Cardiac septum (tissue), 1 donor: ENCODE measurements at regions not wholly inside any gene's neighbourhood (a gene's known extent, or its start where the extent isn't known, plus 50 kb on each side); places are given as distances from the start of the nearest gene placed in this dataset.
"Not testable (repeated sequence)": the region's sequence is repeated elsewhere in the genome, so short reads cannot be mapped to it uniquely, and the experiment has no call there.

ENCODE experiments used
- DNase-seq: peaks from one replicate; pipeline ENCODE4 v3.0.0-alpha.2; 2020; ENCODE audit warnings: low spot score
- intact Hi-C: fragments of 100-400 bp; cut with DNase I; formaldehyde crosslinking; loops from one replicate; pipeline ENCODE4 v1.14.0; 2022
- donor health status: DM: no; HTN: no; CAD: no.

GRCh38 chr10:47711428-47711827 is 52.0 kb downstream of the SYT15B start:
- intact Hi-C loops, result not testable (repeated sequence)

GRCh38 chr10:47710443-47710842 is 52.9 kb downstream of the SYT15B start:
- DNase-seq, intact Hi-C loops: not testable (repeated sequence)

More at GRCh38 chr10:47711428-47711827, 52.0 kb downstream of the SYT15B start:
- DNase-seq, result not testable (repeated sequence)

- intact Hi-C loops, result not testable (repeated sequence)
- DNase-seq, result peak; percentile 94
These were observed 57.5 kb downstream of the SYT15B start for GRCh38 chr10:47705698-47706414.

- intact Hi-C loops, DNase-seq: not testable (repeated sequence)
These were observed 62.1 kb downstream of the SYT15B start for GRCh38 chr10:47701285-47701684.

GRCh38 chr10:47699854-47700253 is 63.5 kb downstream of the SYT15B start:
- DNase-seq, intact Hi-C loops: not testable (repeated sequence)

GRCh38 chr10:47696170-47696569 is 67.2 kb downstream of the SYT15B start:
- DNase-seq, intact Hi-C loops: not testable (repeated sequence)

- intact Hi-C loops, DNase-seq: not testable (repeated sequence)
These were observed 68.2 kb downstream of the SYT15B start for GRCh38 chr10:47695149-47695548.

- intact Hi-C loops, DNase-seq: not testable (repeated sequence)
These were observed 73.1 kb downstream of the SYT15B start for GRCh38 chr10:47690304-47690703.

- DNase-seq, intact Hi-C loops: not testable (repeated sequence)
These were observed 79.4 kb downstream of the SYT15B start for GRCh38 chr10:47683826-47684475.

- intact Hi-C loops, DNase-seq: not testable (repeated sequence)
These were observed 81.8 kb downstream of the SYT15B start for GRCh38 chr10:47681638-47681990.

- intact Hi-C loops, DNase-seq: not testable (repeated sequence)
These were observed 82.3 kb downstream of the SYT15B start for GRCh38 chr10:47680848-47681637.

GRCh38 chr10:47676102-47676501 is 87.3 kb downstream of the SYT15B start:
- intact Hi-C loops, DNase-seq: not testable (repeated sequence)

GRCh38 chr10:47675577-47675976 is 87.8 kb downstream of the SYT15B start:
- intact Hi-C loops, DNase-seq: not testable (repeated sequence)

GRCh38 chr10:47673128-47673527 is 90.3 kb downstream of the SYT15B start:
- DNase-seq, result peak; percentile 60
- intact Hi-C loops, result not testable (repeated sequence)

GRCh38 chr10:47670857-47671256 is 92.5 kb downstream of the SYT15B start:
- DNase-seq, intact Hi-C loops: not testable (repeated sequence)

- DNase-seq, intact Hi-C loops: not testable (repeated sequence)
These were observed 101.3 kb downstream of the SYT15B start for GRCh38 chr10:47661955-47662577.

GRCh38 chr10:47656732-47657131 is 106.7 kb downstream of the SYT15B start:
- intact Hi-C loops, DNase-seq: not testable (repeated sequence)

- DNase-seq, intact Hi-C loops: not testable (repeated sequence)
These were observed 109.2 kb downstream of the SYT15B start for GRCh38 chr10:47654161-47654560.

- intact Hi-C loops, DNase-seq: not testable (repeated sequence)
These were observed 114.8 kb downstream of the SYT15B start for GRCh38 chr10:47648594-47648993.
